GM19397 (cell line): ENCODE measurements at regions not wholly inside any gene's neighbourhood (a gene's known extent, or its start where the extent isn't known, plus 50 kb on each side); places are given as distances from the start of the nearest gene placed in this dataset.

ENCODE experiments used
- ATAC-seq: cut with Tn5 transposase; IDR thresholded peaks from one replicate; pipeline ENCODE4 v1.9.1; 2021; ENCODE audit warnings: mild to moderate bottlenecking, moderate library complexity; ENCODE audit not compliant: unreplicated experiment

- no peak for ATAC-seq
These were observed 53.3 kb downstream of the BLID start for GRCh38 chr11:122062763-122063162.

- ATAC-seq: no peak
These were observed 56.5 kb downstream of the BLID start for GRCh38 chr11:122059565-122059964.

- no peak for ATAC-seq
These were observed 65.9 kb downstream of the BLID start for GRCh38 chr11:122050021-122050690.

- ATAC-seq: no peak
These were observed 67.6 kb downstream of the BLID start for GRCh38 chr11:122048401-122048800.

- ATAC-seq: no peak
These were observed 69.2 kb downstream of the BLID start for GRCh38 chr11:122046846-122047245.

GRCh38 chr11:122046438-122046837 is 69.6 kb downstream of the BLID start:
- ATAC-seq: no peak

- ATAC-seq: no peak
These were observed 70.8 kb downstream of the BLID start for GRCh38 chr11:122045181-122045586.

- ATAC-seq: no peak
These were observed 71.9 kb downstream of the BLID start for GRCh38 chr11:122044086-122044485.

GRCh38 chr11:122042981-122043380 is 73.0 kb downstream of the BLID start:
- ATAC-seq: no peak

GRCh38 chr11:122040464-122040863 is 75.6 kb downstream of the BLID start:
- no peak for ATAC-seq

- ATAC-seq: no peak
These were observed 77.5 kb downstream of the BLID start for GRCh38 chr11:122038543-122038942.

GRCh38 chr11:122037911-122038310 is 78.1 kb downstream of the BLID start:
- no peak for ATAC-seq

- no peak for ATAC-seq
These were observed 79.5 kb downstream of the BLID start for GRCh38 chr11:122036493-122036892.

- ATAC-seq: no peak
These were observed 80.0 kb downstream of the BLID start for GRCh38 chr11:122036018-122036417.

GRCh38 chr11:122033631-122034030 is 82.4 kb downstream of the BLID start:
- no peak for ATAC-seq

- no peak for ATAC-seq
These were observed 82.8 kb downstream of the BLID start for GRCh38 chr11:122033193-122033592.

GRCh38 chr11:122032317-122032716 is 83.7 kb downstream of the BLID start:
- no peak for ATAC-seq

GRCh38 chr11:122031813-122032212 is 84.2 kb downstream of the BLID start:
- no peak for ATAC-seq

GRCh38 chr11:122030286-122030685 is 85.7 kb downstream of the BLID start:
- no peak for ATAC-seq

- no peak for ATAC-seq
These were observed 87.5 kb downstream of the BLID start for GRCh38 chr11:122028545-122028944.

GRCh38 chr11:122028036-122028435 is 88.0 kb downstream of the BLID start:
- ATAC-seq: no peak

GRCh38 chr11:122025757-122026156 is 90.3 kb downstream of the BLID start:
- ATAC-seq: no peak

GRCh38 chr11:122024278-122024677 is 91.7 kb downstream of the BLID start:
- ATAC-seq: no peak
